GM13977 (cell line): ENCODE measurements at regions not wholly inside any gene's neighbourhood (a gene's known extent, or its start where the extent isn't known, plus 50 kb on each side); places are given as distances from the start of the nearest gene placed in this dataset.

Source experiments
- DNase-seq: peaks from one replicate; pipeline ENCODE4 v3.0.0; 2012; ENCODE audit warnings: low spot score
- CTCF ChIP-seq: IDR thresholded peaks from 2 replicates; pipeline ENCODE4 v1.5.1; 2012; ENCODE audit warnings: mild to moderate bottlenecking, control low read depth; ENCODE audit not compliant: insufficient read depth; ENCODE audit errors: extremely low read depth, missing control alignments
- in situ Hi-C: fragments of 300-500 bp; cut with MboI; formaldehyde crosslinking; loops from one replicate; pipeline ENCODE4 v1.12.0; 2022; ENCODE audit warnings: low sequenced_read_pairs, low pct_unique_long_range_greater_than_20kb, mixed read lengths, inconsistent platforms; ENCODE audit not compliant: unreplicated experiment

GRCh38 chr12:14199455-14200198 lies 165.9 kb upstream of the ATF7IP start:
- no peak for DNase-seq
- no peak for TF ChIP-seq CTCF
- in situ Hi-C loops: loop anchor here (25.0 kb wide), 1 partner anchor 788 kb away; no protein-coding TSS in a partner anchor

- DNase-seq: no peak
- no peak for TF ChIP-seq CTCF
- in situ Hi-C loops: loop anchor here (25.0 kb wide), 1 partner anchor 787 kb away; no protein-coding TSS in a partner anchor
Measured at GRCh38 chr12:14200598-14200997, 164.9 kb upstream of the ATF7IP start.

- in situ Hi-C loops: loop anchor here (25.0 kb wide), 1 partner anchor 786 kb away; no protein-coding TSS in a partner anchor
- no peak for DNase-seq
- TF ChIP-seq CTCF: no peak
Measured at GRCh38 chr12:14201291-14201690, 164.2 kb upstream of the ATF7IP start.

GRCh38 chr12:14207905-14208551 lies 157.5 kb upstream of the ATF7IP start:
- no peak for TF ChIP-seq CTCF

GRCh38 chr12:14211947-14212387 lies 153.5 kb upstream of the ATF7IP start:
- no peak for DNase-seq
- no peak for TF ChIP-seq CTCF
- in situ Hi-C loops: loop anchor here (25.0 kb wide), 1 partner anchor 775 kb away; no protein-coding TSS in a partner anchor

More at GRCh38 chr12:14207905-14208551, 157.5 kb upstream of the ATF7IP start:
- no peak for DNase-seq
- in situ Hi-C loops: loop anchor here (25.0 kb wide), 1 partner anchor 779 kb away; no protein-coding TSS in a partner anchor

- in situ Hi-C loops: loop anchor here (25.0 kb wide), 1 partner anchor 774 kb away; no protein-coding TSS in a partner anchor
- TF ChIP-seq CTCF: no peak
- DNase-seq: no peak
Measured at GRCh38 chr12:14213542-14213941, 151.9 kb upstream of the ATF7IP start.
